Endothelial cell of umbilical vein (primary cell): ENCODE measurements at regions not wholly inside any gene's neighbourhood (a gene's known extent, or its start where the extent isn't known, plus 50 kb on each side); places are given as distances from the start of the nearest gene placed in this dataset.

Experiments
- EZH2 ChIP-seq: IDR thresholded peaks from 2 replicates; pipeline ENCODE4 v1.6.1; 2012; ENCODE audit warnings: borderline replicate concordance, low read depth, mild to moderate bottlenecking, moderate library complexity, low read length, inconsistent platforms; ENCODE audit not compliant: severe bottlenecking
- FOS ChIP-seq: IDR thresholded peaks from 2 replicates; pipeline ENCODE4 v1.6.1; 2011; ENCODE audit warnings: mild to moderate bottlenecking, low read length, moderate library complexity, borderline replicate concordance; ENCODE audit not compliant: insufficient read depth
- GATA2 ChIP-seq: IDR thresholded peaks from 2 replicates; pipeline ENCODE4 v1.7.0; 2011; ENCODE audit warnings: low read depth, mild to moderate bottlenecking, moderate library complexity, mixed read lengths, low read length; ENCODE audit not compliant: insufficient read length, insufficient read depth
- JUN ChIP-seq: IDR thresholded peaks from 2 replicates; pipeline ENCODE4 v1.6.1; 2011; ENCODE audit warnings: borderline replicate concordance, low read depth; ENCODE audit not compliant: insufficient read length, insufficient read depth
- MYC ChIP-seq: IDR thresholded peaks from one replicate; pipeline ENCODE4 v1.6.1; 2011; ENCODE audit warnings: mild to moderate bottlenecking, low read depth, low read length
- POLR2A ChIP-seq: IDR thresholded peaks from 2 replicates; pipeline ENCODE4 v1.6.1; 2012; ENCODE audit warnings: low read depth, mild to moderate bottlenecking, control low read depth, low read length
- POLR2AphosphoS5 ChIP-seq: IDR thresholded peaks from 2 replicates; pipeline ENCODE4 v1.6.1; 2012; ENCODE audit warnings: low read depth, mild to moderate bottlenecking, control low read depth, low read length, moderate library complexity; ENCODE audit not compliant: insufficient read depth
- TF ChIP-seq, protein P1 (sequence below), 2 donors: IDR thresholded peaks; 1 replicate in 1 of 2; 2 replicates in 1 of 2; pipeline ENCODE4 v1.5.1; 2011; ENCODE audit warnings: low read length in 2 of 2, mild to moderate bottlenecking in 2 of 2, moderate library complexity in 2 of 2, control low read depth in 1 of 2, inconsistent platforms in 1 of 2, low read depth in 1 of 2; ENCODE audit not compliant: insufficient read depth in 1 of 2; ENCODE audit errors: extremely low read depth in 1 of 2
- TF ChIP-seq, protein P2 (sequence below): IDR thresholded peaks from 2 replicates; pipeline ENCODE4 v1.6.1; 2011; ENCODE audit not compliant: insufficient read depth, insufficient read length

DNA sequence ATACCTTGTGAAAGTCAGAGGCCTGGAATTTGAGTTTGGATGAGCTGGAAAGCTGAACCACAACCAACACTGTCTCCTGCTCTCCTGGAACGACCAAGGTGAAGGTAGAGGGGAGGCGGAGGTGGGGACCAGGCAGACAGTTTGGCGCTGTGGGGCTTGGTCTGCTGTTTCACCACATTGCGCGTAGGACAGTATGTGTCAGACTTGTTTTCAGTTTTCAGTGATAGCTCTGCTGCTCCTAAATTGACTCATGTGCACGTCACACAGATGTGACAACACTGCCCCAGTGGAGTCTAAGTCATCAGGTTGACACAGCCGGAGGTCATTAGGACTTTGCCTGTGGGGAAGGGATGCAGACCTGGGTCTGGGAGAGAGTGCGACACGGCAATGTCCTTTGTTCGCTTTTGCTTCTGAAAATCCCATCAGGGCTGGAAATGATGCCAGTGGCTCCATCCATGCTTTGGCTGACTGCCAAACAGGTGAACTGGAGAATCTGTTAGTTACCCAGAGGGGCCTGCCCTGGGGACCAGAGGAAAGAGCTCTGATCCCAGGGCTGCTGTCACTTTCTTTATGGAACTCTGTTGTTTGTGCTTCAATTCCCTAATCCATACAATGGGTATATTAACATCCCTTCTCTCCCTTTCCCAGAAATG, 255.5 kb downstream of the CDC5L start:
- no peak for TF ChIP-seq EZH2
- TF ChIP-seq, protein P1, sequence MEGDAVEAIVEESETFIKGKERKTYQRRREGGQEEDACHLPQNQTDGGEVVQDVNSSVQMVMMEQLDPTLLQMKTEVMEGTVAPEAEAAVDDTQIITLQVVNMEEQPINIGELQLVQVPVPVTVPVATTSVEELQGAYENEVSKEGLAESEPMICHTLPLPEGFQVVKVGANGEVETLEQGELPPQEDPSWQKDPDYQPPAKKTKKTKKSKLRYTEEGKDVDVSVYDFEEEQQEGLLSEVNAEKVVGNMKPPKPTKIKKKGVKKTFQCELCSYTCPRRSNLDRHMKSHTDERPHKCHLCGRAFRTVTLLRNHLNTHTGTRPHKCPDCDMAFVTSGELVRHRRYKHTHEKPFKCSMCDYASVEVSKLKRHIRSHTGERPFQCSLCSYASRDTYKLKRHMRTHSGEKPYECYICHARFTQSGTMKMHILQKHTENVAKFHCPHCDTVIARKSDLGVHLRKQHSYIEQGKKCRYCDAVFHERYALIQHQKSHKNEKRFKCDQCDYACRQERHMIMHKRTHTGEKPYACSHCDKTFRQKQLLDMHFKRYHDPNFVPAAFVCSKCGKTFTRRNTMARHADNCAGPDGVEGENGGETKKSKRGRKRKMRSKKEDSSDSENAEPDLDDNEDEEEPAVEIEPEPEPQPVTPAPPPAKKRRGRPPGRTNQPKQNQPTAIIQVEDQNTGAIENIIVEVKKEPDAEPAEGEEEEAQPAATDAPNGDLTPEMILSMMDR (IDR thresholded peaks at IDR 0.05; ENCODE audit: extremely low read depth in 1 of 2, insufficient read depth in 1 of 2, low read depth in 1 of 2, low read length in 2 of 2): no peak
- TF ChIP-seq POLR2AphosphoS5: no peak
- no peak for TF ChIP-seq POLR2A
- no peak for TF ChIP-seq JUN
- no peak for TF ChIP-seq MYC
- TF ChIP-seq GATA2: no peak
- TF ChIP-seq, protein P2, sequence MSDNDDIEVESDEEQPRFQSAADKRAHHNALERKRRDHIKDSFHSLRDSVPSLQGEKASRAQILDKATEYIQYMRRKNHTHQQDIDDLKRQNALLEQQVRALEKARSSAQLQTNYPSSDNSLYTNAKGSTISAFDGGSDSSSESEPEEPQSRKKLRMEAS: no peak
- no peak for TF ChIP-seq FOS
